ENCODE measurements at regions not wholly inside any gene's neighbourhood (a gene's known extent, or its start where the extent isn't known, plus 50 kb on each side); places are given as distances from the start of the nearest gene placed in this dataset.

- no peaks in the 10 kb centered on the region for H4K20me1 ChIP-seq (ENCODE audit: insufficient read depth, low read depth, low read length)
- no peaks in the 10 kb centered on the region for H3K9me2 ChIP-seq (replicated peaks; ENCODE audit: insufficient read depth, low read length)
- H3K27me3 ChIP-seq (ENCODE audit: low read length) = 0 out of 2 replicates have a peak, but pooled peaks cover 2% of the 10 kb centered on the region
- no peak overlapping the region for H2AFZ ChIP-seq (ENCODE audit: low read length)
- no peak for DNase-seq
- no peaks in the 10 kb centered on the region for H3K36me3 ChIP-seq (ENCODE audit: insufficient read depth, low read length)
- no peak overlapping the region for H3K27ac ChIP-seq (ENCODE audit: low read length)
- H3K9ac ChIP-seq (ENCODE audit: low read length) = no peak overlapping the region
- no peak overlapping the region for H3K4me2 ChIP-seq (ENCODE audit: low read depth, low read length, poor library complexity, severe bottlenecking)
- peaks cover 3% of the 10 kb centered on the region; the same call in 1 of the 2 replicates for H3K4me1 ChIP-seq (ENCODE audit: low read length)
- no peaks in the 10 kb centered on the region for H3K79me2 ChIP-seq (ENCODE audit: low read length)
- no peaks in the 10 kb centered on the region for H3K9me3 ChIP-seq (ENCODE audit: low read length)
- H3K4me3 ChIP-seq (ENCODE audit: low read length) = no peak overlapping the region
Observed at GRCh38 chr5:5616247-5616895, 193.9 kb downstream of the ICE1 start.

- no peaks in the 10 kb centered on the region for H3K9me2 ChIP-seq (replicated peaks; ENCODE audit: insufficient read depth, low read length)
Observed at GRCh38 chr5:5615569-5615968, 193.1 kb downstream of the ICE1 start.

GRCh38 chr5:5613261-5613990 lies 190.9 kb downstream of the ICE1 start:
- H3K4me1 ChIP-seq (ENCODE audit: low read length) = peaks cover 3% of the 10 kb centered on the region; the same call in 1 of the 2 replicates
- no peak for DNase-seq

More at GRCh38 chr5:5615569-5615968, 193.1 kb downstream of the ICE1 start:
- Histone ChIP-seq H3K4me2 (ENCODE audit: low read depth, low read length, poor library complexity, severe bottlenecking) (no peak overlapping the region), H2AFZ (ENCODE audit: low read length) (no peak overlapping the region), H4K20me1 (ENCODE audit: insufficient read depth, low read depth, low read length) (no peaks in the 10 kb centered on the region), H3K9me3 (ENCODE audit: low read length) (no peaks in the 10 kb centered on the region), H3K4me3 (ENCODE audit: low read length) (no peak overlapping the region), H3K79me2 (ENCODE audit: low read length) (no peaks in the 10 kb centered on the region), H3K36me3 (ENCODE audit: insufficient read depth, low read length) (no peaks in the 10 kb centered on the region), H3K4me1 (ENCODE audit: low read length) (peaks cover 3% of the 10 kb centered on the region; the same call in 1 of the 2 replicates), H3K27ac (ENCODE audit: low read length) (no peak overlapping the region), H3K9ac (ENCODE audit: low read length) (no peak overlapping the region), H3K27me3 (ENCODE audit: low read length) (no peaks in the 10 kb centered on the region)
- DNase-seq = no peak

DNA sequence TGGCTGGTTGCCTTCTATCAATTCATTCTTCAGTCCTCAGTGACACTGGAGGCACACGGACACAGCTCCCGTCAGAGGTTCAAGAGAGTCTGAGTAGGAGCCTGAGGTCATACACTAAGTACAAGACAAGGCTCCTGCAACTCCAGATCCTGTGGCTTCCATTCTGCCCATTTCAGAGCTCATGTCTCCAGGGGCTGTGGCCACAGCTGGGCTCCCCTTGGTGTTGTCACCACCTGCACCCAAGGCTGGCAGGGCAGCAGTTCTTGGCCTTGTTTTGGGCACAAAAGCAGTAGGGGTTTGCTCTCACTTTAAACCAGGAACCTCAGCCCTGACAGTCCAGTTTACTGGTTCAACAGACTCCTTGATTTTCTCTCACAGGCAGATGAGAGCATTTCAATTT lies 189.6 kb downstream of the ICE1 start:
- no peaks in the 10 kb centered on the region for H3K9me2 ChIP-seq (replicated peaks; ENCODE audit: insufficient read depth, low read length)
- H3K4me3 ChIP-seq (ENCODE audit: low read length) = no peak overlapping the region
- no peaks in the 10 kb centered on the region for H3K27me3 ChIP-seq (ENCODE audit: low read length)
- no peaks in the 10 kb centered on the region for H3K79me2 ChIP-seq (ENCODE audit: low read length)
- no peaks in the 10 kb centered on the region for H3K36me3 ChIP-seq (ENCODE audit: insufficient read depth, low read length)
- H3K4me2 ChIP-seq (ENCODE audit: low read depth, low read length, poor library complexity, severe bottlenecking) = no peak overlapping the region
- no peaks in the 10 kb centered on the region for H3K9me3 ChIP-seq (ENCODE audit: low read length)
- H3K27ac ChIP-seq (ENCODE audit: low read length) = no peak overlapping the region
- peaks cover 3% of the 10 kb centered on the region; the same call in 1 of the 2 replicates for H3K4me1 ChIP-seq (ENCODE audit: low read length)
- no peak overlapping the region for H2AFZ ChIP-seq (ENCODE audit: low read length)
- DNase-seq = no peak
- no peaks in the 10 kb centered on the region for H4K20me1 ChIP-seq (ENCODE audit: insufficient read depth, low read depth, low read length)
- H3K9ac ChIP-seq (ENCODE audit: low read length) = no peak overlapping the region

More at GRCh38 chr5:5613261-5613990, 190.9 kb downstream of the ICE1 start:
- Histone ChIP-seq H3K27ac (ENCODE audit: low read length) (no peak overlapping the region), H3K9ac (ENCODE audit: low read length) (no peak overlapping the region), H3K4me3 (ENCODE audit: low read length) (no peak overlapping the region), H3K4me2 (ENCODE audit: low read depth, low read length, poor library complexity, severe bottlenecking) (no peak overlapping the region), H3K9me3 (ENCODE audit: low read length) (no peaks in the 10 kb centered on the region), H3K36me3 (ENCODE audit: insufficient read depth, low read length) (no peaks in the 10 kb centered on the region), H3K9me2 (replicated peaks; ENCODE audit: insufficient read depth, low read length) (no peaks in the 10 kb centered on the region), H4K20me1 (ENCODE audit: insufficient read depth, low read depth, low read length) (no peaks in the 10 kb centered on the region), H3K27me3 (ENCODE audit: low read length) (no peaks in the 10 kb centered on the region), H3K79me2 (ENCODE audit: low read length) (no peaks in the 10 kb centered on the region), H2AFZ (ENCODE audit: low read length) (no peak overlapping the region)

DNA sequence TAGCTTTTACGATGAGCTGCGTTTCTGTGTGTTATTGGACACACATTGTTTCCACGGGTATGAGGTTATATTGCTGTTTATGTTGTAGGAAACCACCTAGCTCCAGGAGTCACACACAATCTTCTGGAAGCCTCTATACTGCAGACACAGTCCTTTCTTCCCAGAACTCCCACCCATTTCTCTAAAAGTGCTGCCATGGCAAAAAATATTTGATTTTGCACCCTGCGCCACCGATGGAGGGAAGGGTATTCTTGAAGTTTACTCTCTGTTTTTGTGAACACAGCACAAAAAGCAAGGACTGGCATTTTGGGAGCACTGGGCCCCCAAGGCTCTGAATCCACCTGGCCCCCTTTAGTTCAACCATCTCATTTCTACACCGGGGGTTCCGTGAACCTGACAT lies 187.5 kb downstream of the ICE1 start:
- H3K9ac ChIP-seq (ENCODE audit: low read length) = no peak overlapping the region
- no peaks in the 10 kb centered on the region for H3K9me2 ChIP-seq (replicated peaks; ENCODE audit: insufficient read depth, low read length)
- no peak overlapping the region for H3K4me3 ChIP-seq (ENCODE audit: low read length)
- no peak overlapping the region for H3K4me2 ChIP-seq (ENCODE audit: low read depth, low read length, poor library complexity, severe bottlenecking)
- peaks cover 3% of the 10 kb centered on the region; the same call in 1 of the 2 replicates for H3K4me1 ChIP-seq (ENCODE audit: low read length)
- no peak overlapping the region for H2AFZ ChIP-seq (ENCODE audit: low read length)
- H3K79me2 ChIP-seq (ENCODE audit: low read length) = no peaks in the 10 kb centered on the region
- no peak for DNase-seq
- no peaks in the 10 kb centered on the region for H4K20me1 ChIP-seq (ENCODE audit: insufficient read depth, low read depth, low read length)
- no peaks in the 10 kb centered on the region for H3K27me3 ChIP-seq (ENCODE audit: low read length)
- H3K9me3 ChIP-seq (ENCODE audit: low read length) = no peaks in the 10 kb centered on the region
- no peak overlapping the region for H3K27ac ChIP-seq (ENCODE audit: low read length)
- H3K36me3 ChIP-seq (ENCODE audit: insufficient read depth, low read length) = no peaks in the 10 kb centered on the region

DNA sequence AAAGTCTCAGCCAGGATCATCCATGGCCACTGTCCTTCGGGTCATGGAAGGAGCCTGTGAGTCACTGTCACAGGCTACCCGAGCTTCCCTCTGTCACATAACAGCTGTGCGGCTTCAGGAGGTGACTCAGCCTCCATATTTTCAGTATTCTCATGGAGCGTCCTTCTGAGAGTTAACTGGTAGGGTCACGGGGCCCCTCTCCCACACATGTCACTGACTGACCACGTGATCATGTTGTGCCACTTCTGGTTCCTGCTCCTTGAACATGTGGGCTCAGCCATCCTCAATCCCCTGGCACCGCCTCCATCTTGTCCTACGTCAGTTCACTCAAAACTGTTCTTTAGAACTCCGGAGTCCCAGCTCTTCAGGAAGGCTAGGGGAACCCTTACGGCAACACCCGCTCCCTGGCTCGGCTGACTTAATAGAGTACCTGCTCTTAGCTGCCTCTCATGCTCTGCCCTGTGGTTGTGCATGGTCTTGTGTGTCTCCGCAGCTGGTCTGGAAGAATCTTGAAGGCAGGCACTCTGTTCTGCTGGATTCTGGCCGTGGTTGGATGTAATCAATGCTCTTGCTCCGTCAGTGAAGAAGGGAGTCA lies 182.8 kb downstream of the ICE1 start:
- H3K9ac ChIP-seq (ENCODE audit: low read length) = no peak overlapping the region
- no peaks in the 10 kb centered on the region for H4K20me1 ChIP-seq (ENCODE audit: insufficient read depth, low read depth, low read length)
- no peaks in the 10 kb centered on the region for H3K4me1 ChIP-seq (ENCODE audit: low read length)
- H3K27ac ChIP-seq (ENCODE audit: low read length) = no peak overlapping the region
- no peak for DNase-seq
- no peaks in the 10 kb centered on the region for H3K9me2 ChIP-seq (replicated peaks; ENCODE audit: insufficient read depth, low read length)
- H3K79me2 ChIP-seq (ENCODE audit: low read length) = no peaks in the 10 kb centered on the region
- no peak overlapping the region for H3K4me3 ChIP-seq (ENCODE audit: low read length)
- no peaks in the 10 kb centered on the region for H3K27me3 ChIP-seq (ENCODE audit: low read length)
- H2AFZ ChIP-seq (ENCODE audit: low read length) = no peak overlapping the region
- no peaks in the 10 kb centered on the region for H3K36me3 ChIP-seq (ENCODE audit: insufficient read depth, low read length)
- no peaks in the 10 kb centered on the region for H3K9me3 ChIP-seq (ENCODE audit: low read length)
- no peak overlapping the region for H3K4me2 ChIP-seq (ENCODE audit: low read depth, low read length, poor library complexity, severe bottlenecking)

GRCh38 chr5:5602554-5602953 lies 180.1 kb downstream of the ICE1 start:
- Histone ChIP-seq H3K4me2 (ENCODE audit: low read depth, low read length, poor library complexity, severe bottlenecking) (no peak overlapping the region), H3K9ac (ENCODE audit: low read length) (no peak overlapping the region), H4K20me1 (ENCODE audit: insufficient read depth, low read depth, low read length) (no peaks in the 10 kb centered on the region), H2AFZ (ENCODE audit: low read length) (no peak overlapping the region), H3K4me1 (ENCODE audit: low read length) (no peaks in the 10 kb centered on the region), H3K79me2 (ENCODE audit: low read length) (no peaks in the 10 kb centered on the region), H3K27me3 (ENCODE audit: low read length) (no peaks in the 10 kb centered on the region), H3K9me3 (ENCODE audit: low read length) (no peaks in the 10 kb centered on the region), H3K27ac (ENCODE audit: low read length) (no peak overlapping the region), H3K36me3 (ENCODE audit: insufficient read depth, low read length) (no peaks in the 10 kb centered on the region), H3K4me3 (ENCODE audit: low read length) (no peak overlapping the region), H3K9me2 (replicated peaks; ENCODE audit: insufficient read depth, low read length) (no peaks in the 10 kb centered on the region)
- no peak for DNase-seq

DNA sequence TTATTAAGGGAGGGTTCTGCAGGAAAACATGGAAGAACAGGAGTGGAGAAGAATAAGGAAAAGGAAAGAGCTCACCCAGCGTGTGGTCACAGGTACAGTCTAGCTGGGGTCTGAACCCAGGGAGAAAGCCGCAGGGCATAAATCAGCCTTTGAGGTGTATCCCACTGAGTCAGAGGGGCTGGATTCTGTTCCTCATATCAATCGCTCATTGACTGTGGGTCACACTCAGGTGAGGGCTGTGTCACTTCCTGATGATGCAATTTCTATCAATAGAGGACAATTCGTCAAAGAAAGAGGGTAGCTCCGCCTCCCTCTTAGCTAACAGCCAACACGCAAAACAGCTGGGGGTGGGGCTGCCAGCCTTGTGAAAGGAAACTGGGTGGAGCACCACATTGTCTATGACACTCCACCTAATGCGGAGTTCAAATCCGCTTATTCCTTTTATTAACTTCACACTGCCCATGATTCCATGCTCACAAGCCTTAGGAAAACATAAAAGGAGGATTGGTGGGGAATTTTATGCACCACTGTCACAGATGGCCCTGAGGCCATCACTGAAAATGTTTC lies 176.2 kb downstream of the ICE1 start:
- no peaks in the 10 kb centered on the region for H3K36me3 ChIP-seq (ENCODE audit: insufficient read depth, low read length)
- H3K9ac ChIP-seq (ENCODE audit: low read length) = no peak overlapping the region
- no peak for DNase-seq
- H4K20me1 ChIP-seq (ENCODE audit: insufficient read depth, low read depth, low read length) = no peaks in the 10 kb centered on the region
- H2AFZ ChIP-seq (ENCODE audit: low read length) = no peak overlapping the region
- H3K27ac ChIP-seq (ENCODE audit: low read length) = no peak overlapping the region
- H3K9me3 ChIP-seq (ENCODE audit: low read length) = no peaks in the 10 kb centered on the region
- H3K4me3 ChIP-seq (ENCODE audit: low read length) = no peak overlapping the region
- no peak overlapping the region for H3K4me2 ChIP-seq (ENCODE audit: low read depth, low read length, poor library complexity, severe bottlenecking)
- no peaks in the 10 kb centered on the region for H3K27me3 ChIP-seq (ENCODE audit: low read length)
- H3K9me2 ChIP-seq (replicated peaks; ENCODE audit: insufficient read depth, low read length) = no peaks in the 10 kb centered on the region
- H3K4me1 ChIP-seq (ENCODE audit: low read length) = no peaks in the 10 kb centered on the region
- H3K79me2 ChIP-seq (ENCODE audit: low read length) = no peaks in the 10 kb centered on the region
